Activated CD8-positive, alpha-beta T cell treated with anti-CD3 and anti-CD28 coated beads for 36 hours (primary cell): ENCODE measurements at regions not wholly inside any gene's neighbourhood (a gene's known extent, or its start where the extent isn't known, plus 50 kb on each side); places are given as distances from the start of the nearest gene placed in this dataset.

Experiments used
- ATAC-seq: fragments of 200-7000 bp; cut with Tn5 transposase; one replicate; pipeline ENCODE4 v1.10.0; 2021; ENCODE audit warnings: mild to moderate bottlenecking, moderate library complexity
- CTCF ChIA-PET: fragments of 350-600 bp; sonication (Branson Sonifier 250); formaldehyde crosslinking; loops from one replicate; lab custom pipeline; 2021; ENCODE audit warnings: antibody characterized with exemption; lab: Charles Lee
- POLR2A ChIA-PET: fragments of 350-600 bp; sonication (Branson Sonifier 250); formaldehyde crosslinking; loops from one replicate; lab custom pipeline; 2021; ENCODE audit warnings: antibody characterized with exemption; lab: Charles Lee
- DNase-seq: peaks from one replicate; pipeline ENCODE4 v3.0.0-alpha.2; 2020
- H3K27ac Mint-ChIP-seq: one replicate; pipeline ENCODE4 v1.8.0; 2021; ENCODE audit warnings: mild to moderate bottlenecking, mixed read lengths
- H3K27me3 Mint-ChIP-seq: one replicate; pipeline ENCODE4 v1.8.0; 2021; ENCODE audit warnings: mixed read lengths
- H3K36me3 Mint-ChIP-seq: one replicate; pipeline ENCODE4 v1.8.0; 2021; ENCODE audit warnings: low read depth, mixed read lengths
- H3K4me1 Mint-ChIP-seq: one replicate; pipeline ENCODE4 v1.8.0; 2021; ENCODE audit warnings: low read depth, mixed read lengths
- H3K4me3 Mint-ChIP-seq: one replicate; pipeline ENCODE4 v1.8.0; 2021; ENCODE audit warnings: mild to moderate bottlenecking, moderate library complexity, mixed read lengths
- H3K9me3 Mint-ChIP-seq: one replicate; pipeline ENCODE4 v1.8.0; 2021; ENCODE audit warnings: mixed read lengths
- intact Hi-C: fragments of 100-400 bp; cut with micrococcal nuclease; formaldehyde crosslinking; loops from one replicate; pipeline ENCODE4 v1.10.0; 2022
- TF ChIP-seq, protein P1 (sequence below): fragments of 200-600 bp; IDR thresholded peaks from one replicate; pipeline ENCODE4 v1.8.0; 2022; ENCODE audit warnings: antibody characterized with exemption, mild to moderate bottlenecking

DNA sequence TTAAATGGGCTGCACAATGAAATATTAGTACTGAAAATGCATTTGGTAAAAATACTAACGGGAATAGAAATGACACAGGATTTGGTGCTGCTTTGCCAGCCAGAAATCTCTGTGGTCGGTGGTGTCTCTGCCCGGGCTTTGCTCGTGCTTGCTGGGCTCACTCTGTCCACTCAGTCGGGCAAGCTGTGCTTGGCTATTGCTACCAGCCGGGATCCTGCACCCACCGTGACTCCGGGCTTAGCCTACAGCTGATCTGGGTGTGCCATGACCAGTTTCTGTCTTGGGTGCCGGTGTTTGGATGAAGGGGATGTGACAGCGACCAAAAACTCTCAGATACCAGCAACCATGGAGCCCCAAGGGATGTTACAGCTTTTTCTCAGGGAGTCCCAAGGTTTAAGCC, 487.7 kb downstream of the TECRL start:
- no peak for ATAC-seq

DNA sequence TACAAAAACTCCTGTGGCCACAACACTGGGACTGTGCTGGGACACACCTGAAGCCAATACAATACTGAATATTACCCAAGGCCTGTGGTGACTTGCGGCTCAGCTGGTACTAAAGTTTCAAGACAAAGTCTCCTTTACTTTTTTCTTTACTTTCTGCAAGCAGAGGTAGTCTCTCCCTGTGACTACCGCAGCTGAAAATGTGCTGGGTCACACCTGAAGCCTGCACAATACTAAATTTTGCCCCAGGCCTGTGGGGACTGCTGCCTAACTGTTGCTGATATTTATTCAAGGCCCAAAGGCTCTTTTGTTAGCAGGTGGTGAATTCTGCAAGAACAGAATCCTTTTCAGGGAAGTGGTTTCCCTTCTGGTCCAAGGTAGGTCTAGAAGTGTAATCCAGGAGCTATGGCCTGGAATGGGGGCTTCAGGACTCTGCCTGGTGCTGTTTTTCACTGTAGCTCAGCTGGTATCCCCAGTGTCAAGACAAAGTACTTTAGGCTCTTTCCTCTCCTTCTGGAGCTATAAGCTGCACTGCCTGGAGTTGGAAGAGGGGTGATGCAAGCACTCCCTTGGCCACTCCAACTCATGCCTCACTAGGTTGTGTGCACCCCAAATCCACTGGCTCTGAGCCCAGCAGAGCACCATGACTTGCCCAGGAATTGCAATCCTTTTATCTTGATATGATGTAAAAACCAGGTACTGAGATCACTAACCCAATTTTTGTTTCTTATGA, 489.4 kb downstream of the TECRL start:
- POLR2A ChIA-PET: no interaction called here
- CTCF ChIA-PET: no interaction called here
- Mint-ChIP-seq H3K4me3 (no peak overlapping the region), H3K9me3 (peaks cover 16% of the 10 kb centered on the region), H3K27me3 (no peaks in the 10 kb centered on the region), H3K4me1 (no peaks in the 10 kb centered on the region), H3K36me3 (no peaks in the 10 kb centered on the region), H3K27ac (no peak overlapping the region)
- TF ChIP-seq, protein P1, sequence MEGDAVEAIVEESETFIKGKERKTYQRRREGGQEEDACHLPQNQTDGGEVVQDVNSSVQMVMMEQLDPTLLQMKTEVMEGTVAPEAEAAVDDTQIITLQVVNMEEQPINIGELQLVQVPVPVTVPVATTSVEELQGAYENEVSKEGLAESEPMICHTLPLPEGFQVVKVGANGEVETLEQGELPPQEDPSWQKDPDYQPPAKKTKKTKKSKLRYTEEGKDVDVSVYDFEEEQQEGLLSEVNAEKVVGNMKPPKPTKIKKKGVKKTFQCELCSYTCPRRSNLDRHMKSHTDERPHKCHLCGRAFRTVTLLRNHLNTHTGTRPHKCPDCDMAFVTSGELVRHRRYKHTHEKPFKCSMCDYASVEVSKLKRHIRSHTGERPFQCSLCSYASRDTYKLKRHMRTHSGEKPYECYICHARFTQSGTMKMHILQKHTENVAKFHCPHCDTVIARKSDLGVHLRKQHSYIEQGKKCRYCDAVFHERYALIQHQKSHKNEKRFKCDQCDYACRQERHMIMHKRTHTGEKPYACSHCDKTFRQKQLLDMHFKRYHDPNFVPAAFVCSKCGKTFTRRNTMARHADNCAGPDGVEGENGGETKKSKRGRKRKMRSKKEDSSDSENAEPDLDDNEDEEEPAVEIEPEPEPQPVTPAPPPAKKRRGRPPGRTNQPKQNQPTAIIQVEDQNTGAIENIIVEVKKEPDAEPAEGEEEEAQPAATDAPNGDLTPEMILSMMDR: no peak
- DNase-seq: no peak
- intact Hi-C loops: no loop called here
- no peak for ATAC-seq

More for the DNA sequence above, 487.7 kb downstream of the TECRL start:
- no peak for DNase-seq
- H3K9me3 Mint-ChIP-seq: peaks cover 12% of the 10 kb centered on the region
- no peak overlapping the region for H3K27ac Mint-ChIP-seq
- no peaks in the 10 kb centered on the region for H3K27me3 Mint-ChIP-seq
- no peaks in the 10 kb centered on the region for H3K4me1 Mint-ChIP-seq
- ChIA-PET CTCF (no interaction called here), POLR2A (no interaction called here)
- H3K4me3 Mint-ChIP-seq: no peak overlapping the region
- intact Hi-C loops: no loop called here
- no peaks in the 10 kb centered on the region for H3K36me3 Mint-ChIP-seq
- TF ChIP-seq, protein P1: no peak

DNA sequence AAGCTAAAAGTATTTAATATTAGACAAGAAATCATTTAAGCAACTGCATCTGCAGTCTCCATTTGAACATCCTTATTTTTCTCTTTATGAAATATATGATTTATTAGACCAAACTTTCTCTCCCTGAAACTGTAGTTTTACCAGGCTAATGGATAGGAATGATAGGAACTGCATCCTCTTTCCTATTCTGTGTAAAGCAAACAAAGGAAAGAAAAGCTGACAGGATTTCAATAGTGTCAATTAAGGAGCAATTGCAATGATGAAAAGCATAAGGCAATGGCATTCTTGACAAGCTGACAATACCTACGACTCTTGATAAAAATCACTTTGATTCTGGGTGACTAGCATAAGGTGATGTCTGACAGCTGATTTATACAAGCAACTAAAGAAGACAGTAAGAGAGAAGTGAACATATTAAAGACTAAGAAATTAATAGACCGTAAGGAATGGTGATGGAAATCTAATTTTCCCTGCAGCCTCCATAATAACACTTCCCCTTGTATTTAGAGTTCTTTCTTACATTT, 502.5 kb downstream of the TECRL start:
- Mint-ChIP-seq H3K27ac (no peak overlapping the region), H3K27me3 (no peaks in the 10 kb centered on the region), H3K4me1 (no peaks in the 10 kb centered on the region), H3K9me3 (peaks cover 6% of the 10 kb centered on the region), H3K36me3 (no peaks in the 10 kb centered on the region), H3K4me3 (no peak overlapping the region)
- POLR2A ChIA-PET: no interaction called here
- intact Hi-C loops: no loop called here
- TF ChIP-seq, protein P1: no peak
- CTCF ChIA-PET: no interaction called here
- ATAC-seq: no peak
- no peak for DNase-seq

DNA sequence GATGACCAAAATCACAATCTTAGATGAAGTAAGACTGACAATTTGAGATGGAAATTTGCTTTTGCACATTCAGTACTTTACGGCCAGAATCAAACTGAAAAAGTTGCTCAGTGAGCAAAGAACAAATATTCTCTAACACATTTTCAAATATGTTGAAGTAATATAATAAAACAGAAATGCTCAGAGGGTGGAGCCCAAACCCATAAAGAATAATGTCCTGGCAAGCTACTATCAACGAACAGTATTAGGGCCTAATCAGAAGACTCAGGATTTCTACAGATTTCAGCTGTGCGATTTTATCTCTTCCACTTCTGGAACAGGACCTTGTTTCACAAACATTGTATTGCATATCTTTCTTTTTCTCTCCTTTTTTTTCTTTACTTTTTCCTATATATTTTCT, 505.0 kb downstream of the TECRL start:
- H3K27ac Mint-ChIP-seq: no peak overlapping the region
- no peak for DNase-seq

DNA sequence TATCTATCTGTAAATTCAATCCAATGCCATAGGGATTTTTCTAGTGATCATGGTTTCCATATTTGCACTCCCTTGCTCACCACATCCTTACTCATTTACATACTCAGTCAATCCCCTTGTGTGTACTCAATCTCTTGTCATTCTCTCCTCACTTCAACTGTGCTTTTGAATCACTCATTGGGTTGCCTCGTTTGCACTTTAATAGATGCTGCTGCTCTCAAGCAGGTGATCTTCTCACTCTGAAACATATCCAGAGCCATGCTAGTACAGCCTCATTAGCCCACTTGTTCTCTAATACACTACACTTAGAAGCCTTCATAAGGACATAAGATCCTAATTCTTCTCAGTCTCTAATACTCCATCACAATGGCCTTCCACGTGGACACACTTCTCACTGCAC, 507.9 kb downstream of the TECRL start:
- Mint-ChIP-seq H3K4me1 (no peaks in the 10 kb centered on the region), H3K4me3 (no peak overlapping the region), H3K9me3 (peaks cover 12% of the 10 kb centered on the region), H3K27me3 (no peaks in the 10 kb centered on the region), H3K27ac (no peak overlapping the region), H3K36me3 (no peaks in the 10 kb centered on the region)
- TF ChIP-seq, protein P1: no peak
- POLR2A ChIA-PET: no interaction called here
- intact Hi-C loops: no loop called here
- DNase-seq: no peak
- ATAC-seq: no peak
- CTCF ChIA-PET: no interaction called here

More for the DNA sequence above, 505.0 kb downstream of the TECRL start:
- H3K4me3 Mint-ChIP-seq: no peak overlapping the region
- peaks cover 7% of the 10 kb centered on the region for H3K9me3 Mint-ChIP-seq
- no peaks in the 10 kb centered on the region for H3K36me3 Mint-ChIP-seq
- intact Hi-C loops: no loop called here
- ChIA-PET CTCF (no interaction called here), POLR2A (no interaction called here)
- TF ChIP-seq, protein P1: no peak
- no peaks in the 10 kb centered on the region for H3K27me3 Mint-ChIP-seq
- ATAC-seq: no peak
- H3K4me1 Mint-ChIP-seq: no peaks in the 10 kb centered on the region
